ENCODE measurements at regions not wholly inside any gene's neighbourhood (a gene's known extent, or its start where the extent isn't known, plus 50 kb on each side); places are given as distances from the start of the nearest gene placed in this dataset.
"Not testable (repeated sequence)": the region's sequence is repeated elsewhere in the genome, so short reads cannot be mapped to it uniquely, and the experiment has no call there.

GRCh38 chr16:51535591-51535990 is 384.5 kb upstream of the SALL1 start:
- Histone ChIP-seq H3K4me3 (ENCODE audit: low read length) (no peak overlapping the region), H3K4me1 (ENCODE audit: insufficient read depth, low read length) (peaks cover 16% of the 10 kb centered on the region; the same call in 1 of the 2 replicates), H3K9me3 (ENCODE audit: insufficient read depth, low read depth, low read length) (no peaks in the 10 kb centered on the region), H3K36me3 (ENCODE audit: insufficient read depth, low read depth, low read length) (no peaks in the 10 kb centered on the region), H3K27ac (ENCODE audit: low read length) (no peak overlapping the region), H3K9ac (ENCODE audit: low read depth, low read length) (no peak overlapping the region), H3K27me3 (ENCODE audit: insufficient read depth, low read length) (no peaks in the 10 kb centered on the region)

- Histone ChIP-seq H3K27me3 (ENCODE audit: insufficient read depth, low read length) (no peaks in the 10 kb centered on the region), H3K4me1 (ENCODE audit: insufficient read depth, low read length) (no peaks in the 10 kb centered on the region), H3K4me3 (ENCODE audit: low read length) (no peak overlapping the region), H3K36me3 (ENCODE audit: insufficient read depth, low read depth, low read length) (no peaks in the 10 kb centered on the region), H3K9me3 (ENCODE audit: insufficient read depth, low read depth, low read length) (no peaks in the 10 kb centered on the region), H3K9ac (ENCODE audit: low read depth, low read length) (no peak overlapping the region), H3K27ac (ENCODE audit: low read length) (no peak overlapping the region)
Measured at GRCh38 chr16:51532551-51532950, 381.5 kb upstream of the SALL1 start.

- Histone ChIP-seq H3K9me3 (ENCODE audit: insufficient read depth, low read depth, low read length) (no peaks in the 10 kb centered on the region), H3K4me1 (ENCODE audit: insufficient read depth, low read length) (no peaks in the 10 kb centered on the region), H3K27ac (ENCODE audit: low read length) (no peak overlapping the region), H3K9ac (ENCODE audit: low read depth, low read length) (no peak overlapping the region), H3K4me3 (ENCODE audit: low read length) (no peak overlapping the region), H3K27me3 (ENCODE audit: insufficient read depth, low read length) (no peaks in the 10 kb centered on the region), H3K36me3 (ENCODE audit: insufficient read depth, low read depth, low read length) (no peaks in the 10 kb centered on the region)
Measured at GRCh38 chr16:51531271-51531670, 380.2 kb upstream of the SALL1 start.

- Histone ChIP-seq H3K9ac (ENCODE audit: low read depth, low read length) (no peak overlapping the region), H3K27me3 (ENCODE audit: insufficient read depth, low read length) (no peaks in the 10 kb centered on the region), H3K36me3 (ENCODE audit: insufficient read depth, low read depth, low read length) (no peaks in the 10 kb centered on the region), H3K4me1 (ENCODE audit: insufficient read depth, low read length) (no peaks in the 10 kb centered on the region), H3K4me3 (ENCODE audit: low read length) (no peak overlapping the region), H3K27ac (ENCODE audit: low read length) (no peak overlapping the region), H3K9me3 (ENCODE audit: insufficient read depth, low read depth, low read length) (peaks cover 2% of the 10 kb centered on the region; the same call in 1 of the 2 replicates)
Measured at GRCh38 chr16:51527349-51527748, 376.3 kb upstream of the SALL1 start.

GRCh38 chr16:51526621-51527020 is 375.6 kb upstream of the SALL1 start:
- H3K27me3 ChIP-seq (ENCODE audit: insufficient read depth, low read length) = no peaks in the 10 kb centered on the region
- H3K27ac ChIP-seq (ENCODE audit: low read length) = no peak overlapping the region
- no peak overlapping the region for H3K4me3 ChIP-seq (ENCODE audit: low read length)

GRCh38 chr16:51524555-51525373 is 373.7 kb upstream of the SALL1 start:
- H3K9me3 ChIP-seq (ENCODE audit: insufficient read depth, low read depth, low read length) = peaks cover 5% of the 10 kb centered on the region; the same call in 1 of the 2 replicates
- no peaks in the 10 kb centered on the region for H3K4me1 ChIP-seq (ENCODE audit: insufficient read depth, low read length)
- H3K4me3 ChIP-seq (ENCODE audit: low read length) = no peak overlapping the region
- no peak overlapping the region for H3K9ac ChIP-seq (ENCODE audit: low read depth, low read length)
- H3K27me3 ChIP-seq (ENCODE audit: insufficient read depth, low read length) = no peaks in the 10 kb centered on the region
- H3K27ac ChIP-seq (ENCODE audit: low read length) = no peak overlapping the region
- H3K36me3 ChIP-seq (ENCODE audit: insufficient read depth, low read depth, low read length) = no peaks in the 10 kb centered on the region

More at GRCh38 chr16:51526621-51527020, 375.6 kb upstream of the SALL1 start:
- no peaks in the 10 kb centered on the region for H3K4me1 ChIP-seq (ENCODE audit: insufficient read depth, low read length)
- peaks cover 5% of the 10 kb centered on the region; the same call in 1 of the 2 replicates for H3K9me3 ChIP-seq (ENCODE audit: insufficient read depth, low read depth, low read length)
- H3K36me3 ChIP-seq (ENCODE audit: insufficient read depth, low read depth, low read length) = no peaks in the 10 kb centered on the region
- no peak overlapping the region for H3K9ac ChIP-seq (ENCODE audit: low read depth, low read length)

GRCh38 chr16:51524070-51524469 is 373.0 kb upstream of the SALL1 start:
- Histone ChIP-seq H3K27ac (ENCODE audit: low read length) (no peak overlapping the region), H3K9ac (ENCODE audit: low read depth, low read length) (no peak overlapping the region), H3K27me3 (ENCODE audit: insufficient read depth, low read length) (no peaks in the 10 kb centered on the region), H3K4me1 (ENCODE audit: insufficient read depth, low read length) (no peaks in the 10 kb centered on the region), H3K4me3 (ENCODE audit: low read length) (no peak overlapping the region), H3K9me3 (ENCODE audit: insufficient read depth, low read depth, low read length) (peaks cover 5% of the 10 kb centered on the region; the same call in 1 of the 2 replicates), H3K36me3 (ENCODE audit: insufficient read depth, low read depth, low read length) (no peaks in the 10 kb centered on the region)

- peaks cover 5% of the 10 kb centered on the region; the same call in 1 of the 2 replicates for H3K9me3 ChIP-seq (ENCODE audit: insufficient read depth, low read depth, low read length)
- H3K4me3 ChIP-seq (ENCODE audit: low read length) = no peak overlapping the region
- no peak overlapping the region for H3K27ac ChIP-seq (ENCODE audit: low read length)
- no peaks in the 10 kb centered on the region for H3K27me3 ChIP-seq (ENCODE audit: insufficient read depth, low read length)
- H3K4me1 ChIP-seq (ENCODE audit: insufficient read depth, low read length) = no peaks in the 10 kb centered on the region
- H3K36me3 ChIP-seq (ENCODE audit: insufficient read depth, low read depth, low read length) = no peaks in the 10 kb centered on the region
- no peak overlapping the region for H3K9ac ChIP-seq (ENCODE audit: low read depth, low read length)
Measured at GRCh38 chr16:51523400-51523799, 372.3 kb upstream of the SALL1 start.

GRCh38 chr16:51522902-51523301 is 371.8 kb upstream of the SALL1 start:
- no peak overlapping the region for H3K27ac ChIP-seq (ENCODE audit: low read length)
- no peaks in the 10 kb centered on the region for H3K27me3 ChIP-seq (ENCODE audit: insufficient read depth, low read length)
- no peak overlapping the region for H3K4me3 ChIP-seq (ENCODE audit: low read length)
- no peaks in the 10 kb centered on the region for H3K4me1 ChIP-seq (ENCODE audit: insufficient read depth, low read length)
- H3K36me3 ChIP-seq (ENCODE audit: insufficient read depth, low read depth, low read length) = no peaks in the 10 kb centered on the region
- peaks cover 5% of the 10 kb centered on the region; the same call in 1 of the 2 replicates for H3K9me3 ChIP-seq (ENCODE audit: insufficient read depth, low read depth, low read length)
- H3K9ac ChIP-seq (ENCODE audit: low read depth, low read length) = no peak overlapping the region

GRCh38 chr16:51516960-51517359 is 365.9 kb upstream of the SALL1 start:
- not testable (repeated sequence) for H3K36me3 ChIP-seq (ENCODE audit: insufficient read depth, low read depth, low read length); H3K4me1 ChIP-seq (ENCODE audit: insufficient read depth, low read length); H3K27ac ChIP-seq (ENCODE audit: low read length); H3K9me3 ChIP-seq (ENCODE audit: insufficient read depth, low read depth, low read length); H3K27me3 ChIP-seq (ENCODE audit: insufficient read depth, low read length); H3K9ac ChIP-seq (ENCODE audit: low read depth, low read length); H3K4me3 ChIP-seq (ENCODE audit: low read length)

GRCh38 chr16:51510416-51510815 is 359.3 kb upstream of the SALL1 start:
- Histone ChIP-seq H3K27me3 (ENCODE audit: insufficient read depth, low read length) (no peaks in the 10 kb centered on the region), H3K4me1 (ENCODE audit: insufficient read depth, low read length) (no peaks in the 10 kb centered on the region), H3K9me3 (ENCODE audit: insufficient read depth, low read depth, low read length) (peaks cover 7% of the 10 kb centered on the region; the same call in 1 of the 2 replicates), H3K27ac (ENCODE audit: low read length) (no peak overlapping the region), H3K9ac (ENCODE audit: low read depth, low read length) (no peak overlapping the region), H3K36me3 (ENCODE audit: insufficient read depth, low read depth, low read length) (no peaks in the 10 kb centered on the region), H3K4me3 (ENCODE audit: low read length) (no peak overlapping the region)

- Histone ChIP-seq H3K4me3 (ENCODE audit: low read length) (no peak overlapping the region), H3K36me3 (ENCODE audit: insufficient read depth, low read depth, low read length) (no peaks in the 10 kb centered on the region), H3K4me1 (ENCODE audit: insufficient read depth, low read length) (no peaks in the 10 kb centered on the region), H3K27me3 (ENCODE audit: insufficient read depth, low read length) (no peaks in the 10 kb centered on the region), H3K27ac (ENCODE audit: low read length) (no peak overlapping the region), H3K9ac (ENCODE audit: low read depth, low read length) (no peak overlapping the region), H3K9me3 (ENCODE audit: insufficient read depth, low read depth, low read length) (peaks cover 7% of the 10 kb centered on the region; the same call in 1 of the 2 replicates)
Measured at GRCh38 chr16:51509336-51509735, 358.3 kb upstream of the SALL1 start.
